Sigmoid colon (tissue), 6 donors: ENCODE measurements at regions not wholly inside any gene's neighbourhood (a gene's known extent, or its start where the extent isn't known, plus 50 kb on each side); places are given as distances from the start of the nearest gene placed in this dataset.

ENCODE experiments used
- DNase-seq: peaks from one replicate; pipeline ENCODE4 v3.0.0-alpha.2; 2019
- H3K27ac ChIP-seq, 4 donors: fragments of 200-600 bp; sonication (generic); one replicate each; pipeline ENCODE4 v1.5.1; 2016 to 2019; ENCODE audit warnings: mild to moderate bottlenecking in 1 of 4
- H3K27me3 ChIP-seq, 3 donors: fragments of 200-600 bp; sonication (generic); one replicate each; pipeline ENCODE4 v1.5.1; 2019; ENCODE audit warnings: mild to moderate bottlenecking in 1 of 3
- H3K36me3 ChIP-seq, 4 donors: fragments of 200-600 bp; sonication (generic); one replicate each; pipeline ENCODE4 v1.5.1; 2016 to 2019
- H3K4me1 ChIP-seq, 4 donors: fragments of 200-600 bp; sonication (generic); one replicate each; pipeline ENCODE4 v1.5.1; 2017 to 2019
- H3K4me3 ChIP-seq, 4 donors: fragments of 200-600 bp; sonication (generic); one replicate each; pipeline ENCODE4 v1.5.1; 2017 to 2019; ENCODE audit warnings: mild to moderate bottlenecking in 2 of 4, moderate library complexity in 1 of 4
- H3K9me3 ChIP-seq, 4 donors: fragments of 200-600 bp in 3 of 4; sonication (generic) in 3 of 4; one replicate each; pipeline versions ENCODE4 v1.5.1 to v1.6.1; 2013 to 2019
- EP300 ChIP-seq, 4 donors: sonication (generic); formaldehyde crosslinking; IDR thresholded peaks; one replicate each; pipeline ENCODE4 v1.6.1; 2017; ENCODE audit warnings: antibody characterized with exemption in 4 of 4
- POLR2A ChIP-seq, 2 donors: fragments of 450-650 bp; IDR thresholded peaks; one replicate each; pipeline ENCODE4 v1.6.1; 2016; ENCODE audit warnings: antibody characterized with exemption in 2 of 2, mild to moderate bottlenecking in 2 of 2, moderate library complexity in 2 of 2
- POLR2AphosphoS5 ChIP-seq, 4 donors: sonication (generic); formaldehyde crosslinking; IDR thresholded peaks; one replicate each; pipeline ENCODE4 v1.6.1; 2017; ENCODE audit warnings: antibody characterized with exemption in 4 of 4
- WGBS, 2 donors: extraction: QIAGEN DNeasy Blood & Tissue Kit; methylation state at CpG; one replicate each; pipeline ENCODE4 v1.1.7; 2013; 5-methylcytosine and 5-hydroxymethylcytosine counted together
- intact Hi-C: fragments of 100-400 bp; cut with DNase I; formaldehyde crosslinking; loops from one replicate; pipeline ENCODE4 v1.15.1; 2023
- TF ChIP-seq, protein P1 (sequence below), 4 experiments: fragments of 450-650 bp in 3 of 4; fragments of 200-600 bp in 1 of 4; IDR thresholded peaks; one replicate each; pipeline ENCODE4 v1.5.1; 2016 to 2019; ENCODE audit warnings: antibody characterized with exemption in 4 of 4, mild to moderate bottlenecking in 3 of 4, moderate library complexity in 2 of 4
- donor health status: healthy with polysubstance abuse.
- donor health status: healthy.

DNA sequence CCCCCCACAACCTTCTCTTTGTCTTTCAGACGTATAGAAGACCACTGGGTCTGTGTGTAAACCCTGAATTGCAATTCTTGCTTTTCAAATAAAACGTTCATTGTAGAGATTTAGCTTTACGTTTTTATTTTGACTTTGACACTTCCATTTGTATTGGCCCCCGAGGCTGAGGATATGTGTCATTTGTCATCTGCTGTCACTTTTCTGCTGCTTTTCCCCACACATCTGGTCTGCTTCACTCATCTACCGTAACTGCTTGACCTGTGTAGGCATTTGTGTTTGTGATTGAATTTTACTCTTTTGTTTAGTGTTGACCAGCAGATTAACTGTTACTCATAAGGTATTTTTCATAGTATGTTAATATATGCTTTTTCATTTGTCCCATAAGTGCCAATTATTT lies 157.2 kb upstream of the SYT10 start:
- no peaks in the 10 kb centered on the region for H3K27me3 ChIP-seq
- TF ChIP-seq POLR2A (IDR thresholded peaks at IDR 0.05) (no peak), POLR2AphosphoS5 (IDR thresholded peaks at IDR 0.05) (no peak), EP300 (IDR thresholded peaks at IDR 0.05) (no peak)
- TF ChIP-seq, protein P1, sequence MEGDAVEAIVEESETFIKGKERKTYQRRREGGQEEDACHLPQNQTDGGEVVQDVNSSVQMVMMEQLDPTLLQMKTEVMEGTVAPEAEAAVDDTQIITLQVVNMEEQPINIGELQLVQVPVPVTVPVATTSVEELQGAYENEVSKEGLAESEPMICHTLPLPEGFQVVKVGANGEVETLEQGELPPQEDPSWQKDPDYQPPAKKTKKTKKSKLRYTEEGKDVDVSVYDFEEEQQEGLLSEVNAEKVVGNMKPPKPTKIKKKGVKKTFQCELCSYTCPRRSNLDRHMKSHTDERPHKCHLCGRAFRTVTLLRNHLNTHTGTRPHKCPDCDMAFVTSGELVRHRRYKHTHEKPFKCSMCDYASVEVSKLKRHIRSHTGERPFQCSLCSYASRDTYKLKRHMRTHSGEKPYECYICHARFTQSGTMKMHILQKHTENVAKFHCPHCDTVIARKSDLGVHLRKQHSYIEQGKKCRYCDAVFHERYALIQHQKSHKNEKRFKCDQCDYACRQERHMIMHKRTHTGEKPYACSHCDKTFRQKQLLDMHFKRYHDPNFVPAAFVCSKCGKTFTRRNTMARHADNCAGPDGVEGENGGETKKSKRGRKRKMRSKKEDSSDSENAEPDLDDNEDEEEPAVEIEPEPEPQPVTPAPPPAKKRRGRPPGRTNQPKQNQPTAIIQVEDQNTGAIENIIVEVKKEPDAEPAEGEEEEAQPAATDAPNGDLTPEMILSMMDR (IDR thresholded peaks at IDR 0.05): no peak
- H3K4me1 ChIP-seq: no peaks in the 10 kb centered on the region
- no peaks in the 10 kb centered on the region for H3K9me3 ChIP-seq
- WGBS, 2 donors: 55 to 69% methylated on average over 5 of the region's 5 CpGs
- DNase-seq: no peak
- H3K27ac ChIP-seq: no peak overlapping the region
- H3K36me3 ChIP-seq: no peaks in the 10 kb centered on the region
- H3K4me3 ChIP-seq: no peak overlapping the region
- intact Hi-C loops: no loop called here

DNA sequence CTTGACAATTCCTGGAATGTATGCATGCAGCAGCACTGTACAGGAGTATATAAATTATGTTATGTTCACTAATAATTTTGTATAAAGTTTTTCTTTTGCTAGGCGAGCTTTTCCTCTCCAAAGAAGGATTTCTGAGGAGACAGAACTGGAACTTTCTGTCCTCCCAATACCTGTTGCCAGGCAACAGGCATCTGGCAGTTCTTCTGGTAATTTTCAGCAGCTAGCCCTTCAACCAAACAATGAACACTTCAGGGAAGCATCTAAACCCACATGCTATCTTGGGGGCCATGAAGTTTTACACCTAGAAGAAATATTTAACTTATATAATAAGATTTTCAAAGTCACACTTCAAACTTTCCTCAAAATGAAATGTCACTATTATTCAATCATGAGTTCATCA lies 162.9 kb upstream of the SYT10 start:
- TF ChIP-seq POLR2AphosphoS5 (IDR thresholded peaks at IDR 0.05) (no peak), POLR2A (IDR thresholded peaks at IDR 0.05) (no peak), EP300 (IDR thresholded peaks at IDR 0.05) (no peak)
- TF ChIP-seq, protein P1 (IDR thresholded peaks at IDR 0.05): no peak
- intact Hi-C loops: no loop called here
- no peaks in the 10 kb centered on the region for H3K36me3 ChIP-seq
- no peaks in the 10 kb centered on the region for H3K4me1 ChIP-seq
- H3K9me3 ChIP-seq: no peaks in the 10 kb centered on the region
- H3K27ac ChIP-seq: no peak overlapping the region
- no peak overlapping the region for H3K4me3 ChIP-seq
- WGBS, 2 donors: 44 to 61% methylated on average over 1 of the region's 1 CpG
- no peaks in the 10 kb centered on the region for H3K27me3 ChIP-seq
- no peak for DNase-seq

DNA sequence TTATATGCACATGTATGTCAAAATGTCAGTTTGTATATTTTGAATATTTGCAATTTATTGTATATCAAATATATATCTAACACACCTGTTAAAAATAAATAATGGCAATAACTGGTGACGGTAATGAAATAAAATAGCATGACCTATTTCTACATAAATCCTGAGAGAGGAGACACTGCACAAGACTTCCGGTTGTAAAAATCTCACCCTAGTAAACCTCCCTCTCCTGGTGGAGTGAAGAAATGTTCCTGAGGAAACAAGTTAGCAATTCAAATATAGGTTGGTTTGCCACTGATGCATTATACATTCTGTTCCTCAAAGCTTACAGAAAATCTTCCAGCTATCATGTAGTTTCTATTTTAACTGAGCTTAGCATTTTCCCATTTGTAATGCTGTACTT lies 166.1 kb upstream of the SYT10 start:
- intact Hi-C loops: no loop called here
- WGBS, 2 donors: 9 to 39% methylated on average over 2 of the region's 2 CpGs
- Histone ChIP-seq H3K27me3 (no peaks in the 10 kb centered on the region), H3K4me1 (no peaks in the 10 kb centered on the region), H3K4me3 (no peak overlapping the region), H3K27ac (no peak overlapping the region), H3K9me3 (no peaks in the 10 kb centered on the region), H3K36me3 (no peaks in the 10 kb centered on the region)
- TF ChIP-seq POLR2AphosphoS5 (IDR thresholded peaks at IDR 0.05) (no peak), POLR2A (IDR thresholded peaks at IDR 0.05) (no peak), EP300 (IDR thresholded peaks at IDR 0.05) (no peak)
- TF ChIP-seq, protein P1 (IDR thresholded peaks at IDR 0.05): no peak
- DNase-seq: no peak

DNA sequence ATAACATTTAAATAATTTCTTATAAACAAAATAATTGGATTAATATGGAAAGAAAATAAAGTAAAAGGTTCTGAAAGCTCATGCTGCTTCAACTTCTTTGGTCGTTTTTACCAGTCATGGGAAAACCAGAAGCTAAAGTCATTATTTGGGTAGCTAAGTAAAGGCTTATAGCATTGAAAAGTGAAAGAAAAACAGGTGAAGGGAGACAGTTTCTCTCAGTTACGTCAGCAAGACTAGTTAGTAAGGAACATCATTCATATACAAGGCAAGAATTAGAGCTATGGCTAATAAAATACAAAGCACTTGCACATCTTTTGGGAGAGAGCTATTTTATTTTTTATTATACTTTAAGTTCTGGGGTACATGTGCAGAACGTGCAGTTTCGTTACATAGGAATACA lies 170.3 kb upstream of the SYT10 start:
- H3K4me3 ChIP-seq: no peak overlapping the region

DNA sequence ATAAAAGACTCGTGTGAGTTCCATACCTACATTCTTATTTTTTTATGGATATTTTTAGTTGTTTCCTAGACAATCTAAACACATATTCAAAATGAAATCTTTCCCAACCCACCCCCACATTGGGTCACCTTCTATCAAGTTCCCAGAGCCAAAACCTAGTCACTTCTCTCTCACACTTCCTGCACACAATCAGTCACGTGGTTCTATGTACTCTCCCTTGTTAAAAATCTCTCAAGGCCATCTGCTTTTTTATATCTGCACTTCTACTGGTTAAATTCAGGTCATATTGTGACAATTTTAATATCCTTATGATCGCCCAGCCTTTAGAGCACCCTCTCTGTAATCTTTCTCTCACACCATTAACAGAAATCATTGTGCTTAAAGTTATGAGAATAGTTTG lies 175.0 kb upstream of the SYT10 start:
- no peak for DNase-seq
- no peaks in the 10 kb centered on the region for H3K27me3 ChIP-seq
- no peaks in the 10 kb centered on the region for H3K36me3 ChIP-seq
- TF ChIP-seq POLR2AphosphoS5 (IDR thresholded peaks at IDR 0.05) (no peak), POLR2A (IDR thresholded peaks at IDR 0.05) (no peak), EP300 (IDR thresholded peaks at IDR 0.05) (no peak)
- TF ChIP-seq, protein P1 (IDR thresholded peaks at IDR 0.05): no peak
- H3K4me3 ChIP-seq: no peak overlapping the region
- intact Hi-C loops: no loop called here
- H3K9me3 ChIP-seq: peaks cover 0 to 1% (median 0%) of the 10 kb centered on the region in 4 donors
- no peak overlapping the region for H3K27ac ChIP-seq
- H3K4me1 ChIP-seq: no peaks in the 10 kb centered on the region
- WGBS, 2 donors: 55 to 72% methylated on average over 3 of the region's 3 CpGs

More for the DNA sequence above, 170.3 kb upstream of the SYT10 start:
- Histone ChIP-seq H3K9me3 (no peaks in the 10 kb centered on the region), H3K27ac (no peak overlapping the region), H3K4me1 (no peaks in the 10 kb centered on the region), H3K36me3 (no peaks in the 10 kb centered on the region), H3K27me3 (no peaks in the 10 kb centered on the region)
- intact Hi-C loops: no loop called here
- TF ChIP-seq, protein P1 (IDR thresholded peaks at IDR 0.05): no peak
- no peak for TF ChIP-seq POLR2A (IDR thresholded peaks at IDR 0.05)
- no peak for DNase-seq
- WGBS, 2 donors: 78 to 84% methylated on average over 4 of the region's 4 CpGs
